Neuronal stem cell (in vitro differentiated cells): ENCODE measurements at regions not wholly inside any gene's neighbourhood (a gene's known extent, or its start where the extent isn't known, plus 50 kb on each side); places are given as distances from the start of the nearest gene placed in this dataset.
"Not testable (repeated sequence)": the region's sequence is repeated elsewhere in the genome, so short reads cannot be mapped to it uniquely, and the experiment has no call there.

Source experiments
- DNase-seq: peaks from one replicate; pipeline ENCODE4 v3.0.0-alpha.2; 2013; ENCODE audit warnings: low spot score
- H2AFZ ChIP-seq: one replicate; pipeline ENCODE4 v1.6.1; 2013; ENCODE audit warnings: mild to moderate bottlenecking, low read length, inconsistent platforms
- H2AK5ac ChIP-seq: 2 replicates; pipeline ENCODE4 v1.6.1; 2013; ENCODE audit warnings: low read depth, mild to moderate bottlenecking, inconsistent platforms, low read length, moderate library complexity, mixed read lengths
- H2BK120ac ChIP-seq: 2 replicates; pipeline ENCODE4 v1.6.1; 2013; ENCODE audit warnings: low read depth, mild to moderate bottlenecking, inconsistent platforms, low read length, moderate library complexity, mixed read lengths
- H2BK12ac ChIP-seq: one replicate; pipeline ENCODE4 v1.6.1; 2013; ENCODE audit warnings: low read length, inconsistent platforms
- H2BK15ac ChIP-seq: 2 replicates; pipeline ENCODE4 v1.6.1; 2013; ENCODE audit warnings: mild to moderate bottlenecking, low read length, inconsistent platforms, mixed read lengths
- H2BK5ac ChIP-seq: one replicate; pipeline ENCODE4 v1.6.1; 2013; ENCODE audit warnings: inconsistent platforms, mild to moderate bottlenecking, low read length, moderate library complexity
- H3K14ac ChIP-seq: one replicate; pipeline ENCODE4 v1.6.1; 2013; ENCODE audit warnings: low read length, inconsistent platforms
- H3K18ac ChIP-seq: 2 replicates; pipeline ENCODE4 v1.6.1; 2013; ENCODE audit warnings: low read length, inconsistent platforms
- H3K23ac ChIP-seq: 2 replicates; pipeline ENCODE4 v1.6.1; 2013; ENCODE audit warnings: low read depth, mild to moderate bottlenecking, mixed read lengths, low read length, inconsistent platforms; ENCODE audit not compliant: poor library complexity
- H3K27ac ChIP-seq: replicated peaks from 3 replicates; pipeline ENCODE4 v1.5.1; 2013; ENCODE audit warnings: low read length, inconsistent platforms
- H3K27me3 ChIP-seq, 3 experiments: 2 replicates each; pipeline ENCODE4 v1.6.1; 2013; ENCODE audit warnings: low read length in 3 of 3, mild to moderate bottlenecking in 2 of 3, inconsistent platforms in 1 of 3, low read depth in 1 of 3, mixed read lengths in 1 of 3, moderate library complexity in 1 of 3; ENCODE audit not compliant: control insufficient read depth in 3 of 3, insufficient read depth in 3 of 3
- H3K36me3 ChIP-seq, 2 donors: replicated peaks in 1 of 2; 2 replicates each; pipeline ENCODE4 v1.6.1; 2013; ENCODE audit warnings: low read length in 2 of 2; ENCODE audit not compliant: control insufficient read depth in 2 of 2, insufficient read depth in 2 of 2
- H3K4ac ChIP-seq: 2 replicates; pipeline ENCODE4 v1.6.1; 2013; ENCODE audit warnings: inconsistent platforms, mild to moderate bottlenecking, low read length, moderate library complexity
- H3K4me1 ChIP-seq, 2 donors: 1 replicate in 1 of 2; 2 replicates in 1 of 2; pipeline ENCODE4 v1.6.1; 2013; ENCODE audit warnings: low read length in 2 of 2, low read depth in 1 of 2; ENCODE audit not compliant: control insufficient read depth in 2 of 2, insufficient read depth in 1 of 2
- H3K4me2 ChIP-seq: one replicate; pipeline ENCODE4 v1.6.1; 2013; ENCODE audit warnings: mild to moderate bottlenecking, low read length, inconsistent platforms; ENCODE audit not compliant: insufficient read depth, poor library complexity, severe bottlenecking
- H3K4me3 ChIP-seq, 2 donors: 2 replicates each; pipeline ENCODE4 v1.5.1; 2013; ENCODE audit warnings: low read length in 2 of 2, mild to moderate bottlenecking in 2 of 2, inconsistent platforms in 1 of 2, moderate library complexity in 1 of 2
- H3K79me1 ChIP-seq: one replicate; pipeline ENCODE4 v1.6.1; 2013; ENCODE audit warnings: low read depth, mild to moderate bottlenecking, inconsistent platforms, low read length, moderate library complexity
- H3K9ac ChIP-seq: one replicate; pipeline ENCODE4 v1.6.1; 2013; ENCODE audit warnings: mild to moderate bottlenecking, low read depth, low read length, inconsistent platforms; ENCODE audit not compliant: poor library complexity
- H3K9me3 ChIP-seq, 2 donors: replicated peaks in 1 of 2; 2 replicates each; pipeline versions ENCODE3 to v1.6.1; 2013; ENCODE audit warnings: low read length in 2 of 2, mild to moderate bottlenecking in 2 of 2, inconsistent platforms in 1 of 2, low read depth in 1 of 2, mixed read lengths in 1 of 2, moderate library complexity in 1 of 2; ENCODE audit not compliant: control insufficient read depth in 2 of 2, insufficient read depth in 1 of 2
- H4K8ac ChIP-seq: one replicate; pipeline ENCODE4 v1.6.1; 2013; ENCODE audit warnings: low read depth, mild to moderate bottlenecking, inconsistent platforms, low read length, moderate library complexity
- H4K91ac ChIP-seq: one replicate; pipeline ENCODE4 v1.6.1; 2013; ENCODE audit warnings: low read length, low read depth, mild to moderate bottlenecking, inconsistent platforms; ENCODE audit not compliant: poor library complexity
- WGBS, 2 donors: extraction: QIAGEN DNeasy Blood & Tissue Kit; methylation state at CpG; one replicate each; pipeline ENCODE4 v1.1.7; 2013; ENCODE audit warnings: missing lambda C conversion rate in 2 of 2, mixed read lengths in 1 of 2; ENCODE audit not compliant: insufficient read length in 2 of 2, insufficient replicate concordance in 1 of 2; ENCODE audit errors: extremely low coverage in 2 of 2; 5-methylcytosine and 5-hydroxymethylcytosine counted together

DNA sequence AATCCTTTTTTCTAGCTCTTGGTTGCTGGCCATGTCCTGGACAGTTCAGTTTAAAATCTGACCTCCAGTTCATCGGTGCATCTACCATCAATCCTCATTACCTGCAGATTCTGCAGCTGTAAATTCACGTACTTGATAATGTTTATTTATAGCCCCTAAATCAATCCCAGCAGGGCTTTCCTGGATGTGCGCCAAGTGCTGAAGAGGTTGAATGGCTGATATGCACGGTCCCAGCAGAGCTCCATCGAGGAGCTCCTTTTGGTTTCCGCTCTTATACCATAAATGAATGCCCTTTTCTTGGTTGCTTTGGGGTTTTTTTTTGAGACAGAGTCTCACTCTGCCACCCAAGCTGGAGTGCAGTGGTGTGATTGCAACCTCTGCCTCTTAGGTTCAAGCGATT lies 91.2 kb upstream of the CCZ1B start:
- Histone ChIP-seq H3K4me2 (no peak overlapping the region), H2BK120ac (no peak overlapping the region), H3K36me3 (no peaks in the 10 kb centered on the region), H3K9me3 (no peaks in the 10 kb centered on the region), H4K8ac (no peak overlapping the region), H2BK5ac (no peak overlapping the region), H3K4me1 (no peaks in the 10 kb centered on the region), H3K27ac (no peak overlapping the region), H3K79me1 (no peaks in the 10 kb centered on the region), H3K9ac (no peak overlapping the region), H3K27me3 (no peaks in the 10 kb centered on the region), H3K18ac (no peak overlapping the region), H3K4me3 (no peak overlapping the region), H2AK5ac (no peak overlapping the region), H3K23ac (no peak overlapping the region), H2BK15ac (no peak overlapping the region), H2AFZ (no peak overlapping the region), H3K14ac (no peak overlapping the region), H4K91ac (no peak overlapping the region), H2BK12ac (no peak overlapping the region), H3K4ac (no peak overlapping the region)
- no peak for DNase-seq
- WGBS, 2 donors, result no CpG with 5 or more reads among the region's 7 CpGs

DNA sequence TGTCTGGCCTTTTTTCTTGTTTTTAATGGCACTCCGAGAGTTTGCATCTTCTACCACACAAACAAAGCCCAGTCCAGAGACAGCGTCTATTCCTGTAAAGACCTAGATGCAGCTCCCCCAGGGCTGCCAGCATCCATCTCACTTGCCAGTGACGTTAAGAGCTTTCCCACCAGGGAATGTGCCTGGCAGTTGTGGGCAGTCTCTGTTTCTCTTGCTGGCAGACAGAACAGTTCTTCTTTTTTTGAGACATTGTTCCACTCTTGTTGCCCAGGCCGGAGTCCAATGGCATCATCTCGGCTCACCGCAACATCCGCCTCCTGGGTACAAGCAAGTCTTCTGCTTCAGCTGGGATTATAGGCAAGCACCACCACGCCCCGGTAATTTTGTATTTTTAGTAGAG lies 93.1 kb upstream of the CCZ1B start:
- no CpG with 5 or more reads among the region's 9 CpGs for WGBS, 2 donors
- not testable (repeated sequence) for H3K27ac ChIP-seq, H3K79me1 ChIP-seq, H3K4me1 ChIP-seq, H4K8ac ChIP-seq, H2BK120ac ChIP-seq, H2BK5ac ChIP-seq, H3K4me3 ChIP-seq, H3K18ac ChIP-seq, H2BK15ac ChIP-seq, H3K9ac ChIP-seq, H2AK5ac ChIP-seq, H3K14ac ChIP-seq, H3K27me3 ChIP-seq, H3K4ac ChIP-seq, H3K36me3 ChIP-seq, H3K23ac ChIP-seq, H4K91ac ChIP-seq, H3K4me2 ChIP-seq, H3K9me3 ChIP-seq, H2AFZ ChIP-seq, DNase-seq, H2BK12ac ChIP-seq

DNA sequence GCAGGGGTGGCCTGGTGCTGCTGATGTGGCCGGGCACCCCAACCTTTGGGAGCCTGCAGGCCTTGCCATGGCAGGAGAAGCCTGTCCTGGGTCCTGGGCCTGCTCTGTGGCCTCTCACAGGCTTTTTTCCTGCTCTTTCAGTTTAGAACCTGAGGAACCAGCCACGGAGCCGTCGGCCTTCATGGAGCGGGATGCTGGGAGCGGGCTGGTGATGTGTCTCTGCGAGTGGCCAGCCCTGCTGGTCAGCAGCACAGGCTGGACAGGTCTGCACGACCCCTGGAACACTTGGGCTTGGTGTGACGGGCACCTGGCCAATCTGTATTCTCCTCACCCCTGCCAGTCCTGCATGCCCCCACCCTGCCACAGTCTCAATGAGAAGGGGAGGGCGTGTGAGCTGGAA lies 98.4 kb upstream of the CCZ1B start:
- H2BK12ac ChIP-seq, H2AFZ ChIP-seq, H3K9me3 ChIP-seq, H3K4me2 ChIP-seq, DNase-seq, H4K8ac ChIP-seq, H3K9ac ChIP-seq, H3K4ac ChIP-seq, H3K4me1 ChIP-seq, H2BK15ac ChIP-seq, H3K79me1 ChIP-seq, H3K18ac ChIP-seq, H3K23ac ChIP-seq, H2BK120ac ChIP-seq, H3K4me3 ChIP-seq, H2AK5ac ChIP-seq, H4K91ac ChIP-seq, H3K27ac ChIP-seq, H3K27me3 ChIP-seq, H3K36me3 ChIP-seq, H2BK5ac ChIP-seq, H3K14ac ChIP-seq: not testable (repeated sequence)
- WGBS, 2 donors, result no CpG with 5 or more reads among the region's 10 CpGs

DNA sequence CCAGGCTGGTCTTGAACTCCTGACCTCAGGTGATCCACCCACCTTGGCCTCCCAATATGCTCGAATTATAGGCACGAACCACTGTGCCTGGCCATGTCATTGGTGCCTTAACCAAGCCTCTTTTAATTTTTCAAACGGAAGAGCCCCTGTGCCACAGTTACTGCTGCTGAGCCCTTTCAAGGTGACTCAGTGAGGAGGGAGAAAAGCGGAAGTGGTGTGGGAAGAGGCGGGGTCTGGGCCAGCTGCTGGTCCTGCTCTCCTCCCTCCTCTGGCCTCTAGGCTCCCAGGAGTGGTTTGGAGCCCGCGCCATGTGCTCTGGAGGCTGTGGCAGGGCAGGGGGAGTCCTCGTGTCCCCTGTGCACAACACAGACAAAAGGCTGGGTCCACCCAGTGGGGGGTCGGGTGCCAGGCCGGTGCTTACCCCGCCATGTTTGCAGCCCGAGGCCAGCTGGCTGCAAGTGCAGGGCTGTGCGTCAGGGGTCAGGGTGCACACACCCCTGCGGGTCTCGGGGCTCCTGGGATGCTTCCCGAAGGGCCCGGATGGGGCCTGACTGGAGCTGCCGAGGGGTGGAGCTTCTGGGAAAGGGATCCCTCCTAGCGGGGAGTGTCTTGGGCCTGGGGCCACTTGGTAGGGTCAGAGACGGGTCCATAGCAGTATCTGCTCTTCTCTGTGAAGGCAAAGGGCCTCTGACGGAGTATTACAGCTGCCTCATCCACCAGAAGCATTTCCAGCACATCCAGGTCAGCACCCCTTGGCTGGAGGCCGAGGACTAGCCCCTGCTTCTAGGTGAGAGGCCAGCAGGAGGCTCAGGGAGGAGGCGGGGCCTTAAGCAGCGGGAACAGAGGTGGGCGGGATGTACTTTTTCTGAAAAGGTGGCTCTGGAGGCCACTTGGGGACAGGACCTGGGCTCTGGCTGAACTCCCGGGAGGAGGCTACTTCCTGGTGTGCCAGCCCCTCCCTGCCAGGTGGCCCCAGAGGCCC lies 100.4 kb upstream of the CCZ1B start:
- not testable (repeated sequence) for H2BK12ac ChIP-seq, H2BK120ac ChIP-seq, H2BK15ac ChIP-seq, H3K14ac ChIP-seq, H3K27me3 ChIP-seq, H4K91ac ChIP-seq, H2AFZ ChIP-seq, H3K36me3 ChIP-seq, H3K23ac ChIP-seq, H2AK5ac ChIP-seq, H3K79me1 ChIP-seq, H3K27ac ChIP-seq, H4K8ac ChIP-seq, H3K9me3 ChIP-seq, H2BK5ac ChIP-seq, H3K4me2 ChIP-seq, H3K4ac ChIP-seq, H3K9ac ChIP-seq, DNase-seq, H3K4me3 ChIP-seq, H3K4me1 ChIP-seq
- WGBS, 2 donors, result no CpG with 5 or more reads among the region's 26 CpGs
- H3K18ac ChIP-seq, result peak overlapping the region; percentile 48
